ENCODE measurements at regions not wholly inside any gene's neighbourhood (a gene's known extent, or its start where the extent isn't known, plus 50 kb on each side); places are given as distances from the start of the nearest gene placed in this dataset.
"Not testable (repeated sequence)": the region's sequence is repeated elsewhere in the genome, so short reads cannot be mapped to it uniquely, and the experiment has no call there.

GRCh38 chr7:84848974-84849372 lies 337.9 kb downstream of the SEMA3D start:
- H3K27ac Mint-ChIP-seq; DNase-seq; H3K9me3 Mint-ChIP-seq; ATAC-seq; H3K36me3 Mint-ChIP-seq (ENCODE audit: low read depth); H3K4me1 Mint-ChIP-seq; H3K27me3 Mint-ChIP-seq; H3K4me3 Mint-ChIP-seq: not testable (repeated sequence)

DNA sequence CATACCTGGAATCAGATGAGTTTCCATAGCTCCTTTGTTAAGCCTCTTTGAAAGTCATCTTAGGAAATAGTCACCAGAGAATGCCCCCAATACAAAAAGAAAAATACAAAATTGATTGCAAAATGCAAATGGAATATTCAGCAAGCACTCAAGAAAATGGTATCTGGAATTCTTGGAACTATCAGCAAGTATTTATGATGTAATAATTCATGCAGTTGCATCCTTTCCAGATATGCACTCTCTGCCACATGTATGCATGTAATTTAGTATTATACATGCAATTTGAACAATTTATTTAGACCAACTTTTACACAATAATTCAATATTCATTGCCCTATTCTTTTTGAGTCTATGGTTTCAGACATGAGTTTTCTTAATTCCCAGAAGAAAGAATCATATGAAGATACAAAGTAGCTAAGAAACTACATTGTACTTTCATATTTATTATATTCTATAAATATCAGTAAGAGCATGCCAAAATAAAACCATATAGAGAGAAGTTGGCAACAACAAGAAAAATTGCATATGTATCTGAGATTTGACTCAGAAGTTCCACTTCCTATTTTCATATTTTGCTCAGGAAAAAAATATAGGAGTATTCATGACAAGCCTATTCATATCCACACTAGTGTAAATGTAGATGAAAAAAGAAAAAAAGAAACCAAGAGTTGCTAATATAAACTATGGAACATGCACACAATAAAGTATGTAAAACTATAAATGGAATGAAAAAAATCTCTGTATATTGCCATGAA lies 338.5 kb downstream of the SEMA3D start:
- no peaks in the 10 kb centered on the region for H3K36me3 Mint-ChIP-seq (ENCODE audit: low read depth)
- no peak for ATAC-seq
- H3K27ac Mint-ChIP-seq, result no peak overlapping the region
- no peaks in the 10 kb centered on the region for H3K4me1 Mint-ChIP-seq
- DNase-seq, result no peak
- H3K27me3 Mint-ChIP-seq, result no peaks in the 10 kb centered on the region
- H3K4me3 Mint-ChIP-seq, result no peak overlapping the region
- H3K9me3 Mint-ChIP-seq, result no peaks in the 10 kb centered on the region

GRCh38 chr7:84847790-84848189 lies 339.1 kb downstream of the SEMA3D start:
- no peaks in the 10 kb centered on the region for H3K4me1 Mint-ChIP-seq
- ATAC-seq, result no peak
- H3K9me3 Mint-ChIP-seq, result no peaks in the 10 kb centered on the region
- H3K27ac Mint-ChIP-seq, result no peak overlapping the region
- no peak overlapping the region for H3K4me3 Mint-ChIP-seq
- H3K36me3 Mint-ChIP-seq (ENCODE audit: low read depth), result no peaks in the 10 kb centered on the region
- no peaks in the 10 kb centered on the region for H3K27me3 Mint-ChIP-seq
- DNase-seq, result no peak

- ATAC-seq (no peak), DNase-seq (no peak)
- no peaks in the 10 kb centered on the region for H3K9me3 Mint-ChIP-seq
- H3K4me3 Mint-ChIP-seq, result no peak overlapping the region
- H3K27ac Mint-ChIP-seq, result no peak overlapping the region
- H3K27me3 Mint-ChIP-seq, result no peaks in the 10 kb centered on the region
- H3K4me1 Mint-ChIP-seq, result no peaks in the 10 kb centered on the region
- no peaks in the 10 kb centered on the region for H3K36me3 Mint-ChIP-seq (ENCODE audit: low read depth)
These were observed 339.8 kb downstream of the SEMA3D start for GRCh38 chr7:84847038-84847437.

GRCh38 chr7:84845971-84846370 lies 340.9 kb downstream of the SEMA3D start:
- ATAC-seq (no peak), DNase-seq (no peak)
- no peaks in the 10 kb centered on the region for H3K4me1 Mint-ChIP-seq
- no peak overlapping the region for H3K27ac Mint-ChIP-seq
- no peaks in the 10 kb centered on the region for H3K9me3 Mint-ChIP-seq
- no peaks in the 10 kb centered on the region for H3K27me3 Mint-ChIP-seq
- no peak overlapping the region for H3K4me3 Mint-ChIP-seq
- no peaks in the 10 kb centered on the region for H3K36me3 Mint-ChIP-seq (ENCODE audit: low read depth)

DNA sequence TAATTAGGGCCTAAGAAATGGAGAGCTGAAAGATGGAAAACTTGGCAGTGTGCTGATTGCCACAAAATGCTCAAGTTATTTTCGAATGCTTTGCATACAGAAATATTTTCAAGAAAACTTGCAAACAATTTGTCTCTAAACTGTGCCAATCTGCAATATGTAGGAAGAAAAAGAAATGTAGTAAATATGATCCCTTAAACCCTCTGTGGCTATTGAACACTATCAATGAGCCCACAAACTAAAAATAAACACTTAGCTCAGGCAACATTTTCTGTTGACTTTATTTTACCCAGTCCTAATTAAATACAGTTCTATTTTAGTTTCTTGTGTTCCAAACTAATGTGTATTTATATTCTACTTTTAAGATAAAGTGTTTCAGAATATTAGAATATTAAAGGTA lies 342.1 kb downstream of the SEMA3D start:
- H3K36me3 Mint-ChIP-seq (ENCODE audit: low read depth), result no peaks in the 10 kb centered on the region
- no peak overlapping the region for H3K4me3 Mint-ChIP-seq
- no peaks in the 10 kb centered on the region for H3K9me3 Mint-ChIP-seq
- no peaks in the 10 kb centered on the region for H3K4me1 Mint-ChIP-seq
- ATAC-seq (no peak), DNase-seq (no peak)
- H3K27ac Mint-ChIP-seq, result no peak overlapping the region
- no peaks in the 10 kb centered on the region for H3K27me3 Mint-ChIP-seq

DNA sequence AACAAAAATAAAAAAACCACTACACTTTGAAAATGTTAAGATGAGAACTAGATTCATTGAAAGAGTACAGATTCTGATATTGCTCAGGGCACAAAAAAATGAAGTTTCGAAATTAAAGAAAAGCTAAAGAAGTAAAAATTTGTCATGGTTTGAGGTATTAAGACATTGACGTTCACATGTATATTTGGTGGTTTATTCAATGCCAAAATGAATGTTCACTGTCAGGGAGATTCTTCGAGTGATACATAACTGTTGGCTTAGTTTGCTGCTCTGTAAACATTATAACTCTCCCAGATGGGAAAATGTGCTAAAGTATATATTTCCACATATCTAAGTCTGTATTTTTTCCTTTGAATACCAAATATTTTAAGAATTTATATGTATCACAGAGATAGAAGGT lies 345.0 kb downstream of the SEMA3D start:
- Mint-ChIP-seq H3K4me3 (no peak overlapping the region), H3K27ac (no peak overlapping the region), H3K4me1 (no peaks in the 10 kb centered on the region), H3K27me3 (no peaks in the 10 kb centered on the region), H3K9me3 (no peaks in the 10 kb centered on the region), H3K36me3 (ENCODE audit: low read depth) (no peaks in the 10 kb centered on the region)
- DNase-seq (no peak), ATAC-seq (no peak)

DNA sequence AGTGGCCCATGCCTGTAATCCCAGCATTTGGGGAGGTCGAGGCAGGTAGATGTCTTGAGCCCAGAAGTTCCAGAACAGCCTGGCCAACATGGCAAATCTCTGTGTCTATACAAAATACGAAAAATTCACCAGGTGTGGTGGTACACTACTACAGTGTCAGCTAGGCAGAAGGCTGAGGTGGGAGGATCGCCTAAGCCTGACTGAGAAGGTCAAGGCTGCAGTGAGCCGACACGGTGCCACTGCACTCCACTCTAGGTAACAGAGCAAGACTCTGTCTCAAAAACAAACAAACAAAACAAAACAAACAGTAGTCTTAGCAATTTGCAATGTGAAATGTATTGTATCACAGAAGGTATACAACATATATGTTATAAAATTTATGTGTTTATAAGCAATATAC lies 348.0 kb downstream of the SEMA3D start:
- H3K4me3 Mint-ChIP-seq, result no peak overlapping the region
- H3K27me3 Mint-ChIP-seq, result no peaks in the 10 kb centered on the region
- H3K27ac Mint-ChIP-seq, result no peak overlapping the region
- no peaks in the 10 kb centered on the region for H3K36me3 Mint-ChIP-seq (ENCODE audit: low read depth)
- no peaks in the 10 kb centered on the region for H3K9me3 Mint-ChIP-seq
- no peaks in the 10 kb centered on the region for H3K4me1 Mint-ChIP-seq
- DNase-seq (no peak), ATAC-seq (no peak)

GRCh38 chr7:84837405-84837804 lies 349.5 kb downstream of the SEMA3D start:
- Mint-ChIP-seq H3K27ac (no peak overlapping the region), H3K4me3 (no peak overlapping the region), H3K36me3 (ENCODE audit: low read depth) (no peaks in the 10 kb centered on the region), H3K9me3 (peaks cover 4% of the 10 kb centered on the region), H3K4me1 (no peaks in the 10 kb centered on the region), H3K27me3 (no peaks in the 10 kb centered on the region)
- no peak for ATAC-seq
- no peak for DNase-seq

GRCh38 chr7:84829719-84830118 lies 357.1 kb downstream of the SEMA3D start:
- Mint-ChIP-seq H3K9me3 (peaks cover 8% of the 10 kb centered on the region), H3K4me1 (no peaks in the 10 kb centered on the region), H3K27me3 (no peaks in the 10 kb centered on the region), H3K27ac (no peak overlapping the region), H3K36me3 (ENCODE audit: low read depth) (no peaks in the 10 kb centered on the region), H3K4me3 (no peak overlapping the region)
- no peak for DNase-seq
- no peak for ATAC-seq

GRCh38 chr7:84824057-84824651 lies 362.7 kb downstream of the SEMA3D start:
- no peaks in the 10 kb centered on the region for H3K27me3 Mint-ChIP-seq
- H3K36me3 Mint-ChIP-seq (ENCODE audit: low read depth), result no peaks in the 10 kb centered on the region
- peaks cover 10% of the 10 kb centered on the region for H3K9me3 Mint-ChIP-seq
- ATAC-seq, result no peak
- no peaks in the 10 kb centered on the region for H3K4me1 Mint-ChIP-seq
- H3K27ac Mint-ChIP-seq, result no peak overlapping the region
- H3K4me3 Mint-ChIP-seq, result no peak overlapping the region
- no peak for DNase-seq

- ATAC-seq, result no peak
- Mint-ChIP-seq H3K4me1 (no peaks in the 10 kb centered on the region), H3K9me3 (peaks cover 10% of the 10 kb centered on the region), H3K27ac (no peak overlapping the region), H3K27me3 (no peaks in the 10 kb centered on the region), H3K36me3 (ENCODE audit: low read depth) (no peaks in the 10 kb centered on the region), H3K4me3 (no peak overlapping the region)
- DNase-seq, result no peak
These were observed 363.3 kb downstream of the SEMA3D start for GRCh38 chr7:84823530-84823929.

DNA sequence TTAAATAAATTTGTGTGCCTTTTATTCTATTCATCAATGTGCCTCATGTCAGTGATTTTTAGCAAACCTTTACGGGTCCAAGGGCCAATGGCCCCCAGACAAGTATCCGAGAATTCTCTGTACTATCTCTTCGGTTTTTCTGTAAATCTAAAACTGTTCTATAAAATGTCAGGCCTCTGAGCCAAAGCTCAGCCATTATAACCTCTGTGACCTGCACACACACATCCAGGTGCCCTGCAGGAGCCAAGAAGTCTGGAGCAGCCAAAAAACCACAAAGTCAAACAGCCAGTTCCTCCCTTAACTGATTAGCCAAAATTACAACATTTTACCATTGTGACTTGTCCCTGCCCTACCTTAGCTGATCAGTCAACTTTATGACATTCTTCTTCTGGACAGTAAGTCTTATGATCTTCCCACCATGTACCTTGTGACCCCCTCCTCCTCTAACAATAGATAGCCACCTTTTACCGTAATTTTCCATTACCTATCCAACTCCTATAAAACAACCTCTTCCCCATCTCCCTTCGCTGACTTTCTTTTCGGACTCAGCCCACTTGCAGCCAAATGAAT lies 363.8 kb downstream of the SEMA3D start:
- Mint-ChIP-seq H3K4me3 (no peak overlapping the region), H3K36me3 (ENCODE audit: low read depth) (no peaks in the 10 kb centered on the region), H3K4me1 (no peaks in the 10 kb centered on the region), H3K27me3 (no peaks in the 10 kb centered on the region), H3K27ac (no peak overlapping the region), H3K9me3 (peaks cover 10% of the 10 kb centered on the region)
- no peak for ATAC-seq
- DNase-seq, result no peak

DNA sequence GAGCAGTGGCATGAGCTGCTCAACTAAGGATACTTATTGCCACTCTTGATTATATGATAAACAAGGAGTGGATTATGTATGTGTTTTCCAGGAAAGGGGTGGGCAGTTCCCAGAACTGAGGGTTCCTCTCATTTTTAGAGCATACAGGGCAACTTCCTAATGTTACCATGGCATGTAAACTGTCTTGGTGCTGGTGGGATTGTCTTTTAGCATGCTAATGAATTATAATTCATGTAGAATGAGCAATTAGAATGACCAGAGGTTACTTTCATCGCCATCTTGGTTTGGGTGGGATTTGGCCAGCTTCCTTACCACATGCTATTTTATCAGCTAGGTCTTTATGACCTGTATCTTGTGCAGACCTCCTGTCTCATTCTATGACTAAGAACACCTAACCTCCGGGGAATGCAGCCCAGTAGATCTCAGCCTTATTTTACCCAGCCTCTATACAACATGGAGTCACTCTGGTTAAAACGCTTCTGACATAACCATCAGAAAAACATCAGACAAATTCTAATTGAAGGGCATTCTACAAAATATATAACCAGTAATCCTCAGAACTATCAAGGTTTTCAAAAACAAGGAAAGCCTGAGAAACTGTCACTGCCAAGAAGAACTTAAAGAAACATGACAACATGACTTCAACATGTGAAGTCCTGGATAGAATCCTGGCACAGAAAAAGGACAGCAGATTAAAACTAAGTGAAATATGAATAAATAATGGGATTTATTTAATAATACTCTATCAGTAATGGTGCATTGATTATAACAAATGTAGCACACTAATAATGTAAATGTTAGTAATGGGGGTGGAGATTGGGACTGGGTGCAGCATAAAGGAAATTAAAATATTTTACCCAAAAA lies 365.0 kb downstream of the SEMA3D start:
- Mint-ChIP-seq H3K9me3 (peaks cover 10% of the 10 kb centered on the region), H3K4me3 (no peak overlapping the region), H3K27ac (no peak overlapping the region), H3K4me1 (no peaks in the 10 kb centered on the region), H3K27me3 (no peaks in the 10 kb centered on the region), H3K36me3 (ENCODE audit: low read depth) (no peaks in the 10 kb centered on the region)
- no peak for ATAC-seq
- no peak for DNase-seq

DNA sequence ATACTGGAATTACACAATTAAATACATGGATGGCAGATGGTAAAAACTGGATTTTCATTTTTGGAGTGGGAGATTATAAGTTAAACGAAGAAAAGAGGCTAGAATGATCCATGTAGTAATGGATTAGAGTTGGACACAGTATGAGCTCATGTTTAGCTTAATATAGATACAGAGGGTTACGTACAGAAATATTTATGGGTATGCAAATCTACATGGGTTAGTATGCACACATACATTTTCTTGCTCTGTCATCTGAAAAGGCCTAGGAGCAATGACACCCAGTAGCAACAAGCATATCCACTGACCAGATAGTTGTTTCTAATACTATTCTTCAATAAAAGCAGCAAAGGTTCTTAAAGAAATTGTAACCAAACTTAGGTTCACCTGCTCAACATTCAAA lies 366.4 kb downstream of the SEMA3D start:
- Mint-ChIP-seq H3K27me3 (no peaks in the 10 kb centered on the region), H3K4me1 (no peaks in the 10 kb centered on the region), H3K36me3 (ENCODE audit: low read depth) (no peaks in the 10 kb centered on the region), H3K9me3 (peaks cover 6% of the 10 kb centered on the region), H3K27ac (no peak overlapping the region), H3K4me3 (no peak overlapping the region)
- DNase-seq (no peak), ATAC-seq (no peak)

All from activated naive CD8-positive, alpha-beta T cell treated with anti-CD3 and anti-CD28 coated beads, Interleukin-2, amount 50 U/mL, for 24 hours (primary cell).